HFFc6 (cell line): ENCODE measurements at regions not wholly inside any gene's neighbourhood (a gene's known extent, or its start where the extent isn't known, plus 50 kb on each side); places are given as distances from the start of the nearest gene placed in this dataset.
"Not testable (repeated sequence)": the region's sequence is repeated elsewhere in the genome, so short reads cannot be mapped to it uniquely, and the experiment has no call there.

Experiments
- DNase-seq: peaks from one replicate; pipeline ENCODE4 v3.0.0-alpha.2; 2018
- H3K27ac Mint-ChIP-seq: 2 replicates; pipeline ENCODE4 v1.8.0; 2020; ENCODE audit warnings: mild to moderate bottlenecking, mixed read lengths
- H3K27me3 Mint-ChIP-seq: 2 replicates; pipeline ENCODE4 v1.8.0; 2021; ENCODE audit warnings: mild to moderate bottlenecking, moderate library complexity, mixed read lengths; ENCODE audit not compliant: insufficient read depth
- H3K36me3 Mint-ChIP-seq: 2 replicates; pipeline ENCODE4 v1.8.0; 2021; ENCODE audit warnings: low read depth, mixed read lengths
- H3K4me1 Mint-ChIP-seq: 2 replicates; pipeline ENCODE4 v1.8.0; 2020; ENCODE audit warnings: low read depth, mixed read lengths
- H3K4me3 Mint-ChIP-seq: 2 replicates; pipeline ENCODE4 v1.8.0; 2020; ENCODE audit warnings: mild to moderate bottlenecking, moderate library complexity, mixed read lengths
- H3K9me3 Mint-ChIP-seq: 2 replicates; pipeline ENCODE4 v1.8.0; 2020; ENCODE audit warnings: mild to moderate bottlenecking, mixed read lengths
- TF ChIP-seq, protein P1 (sequence below): fragments of 200-600 bp; sonication (generic); IDR thresholded peaks from 2 replicates; pipeline ENCODE4 v1.5.0; 2021; ENCODE audit warnings: antibody characterized with exemption, mild to moderate bottlenecking

DNA sequence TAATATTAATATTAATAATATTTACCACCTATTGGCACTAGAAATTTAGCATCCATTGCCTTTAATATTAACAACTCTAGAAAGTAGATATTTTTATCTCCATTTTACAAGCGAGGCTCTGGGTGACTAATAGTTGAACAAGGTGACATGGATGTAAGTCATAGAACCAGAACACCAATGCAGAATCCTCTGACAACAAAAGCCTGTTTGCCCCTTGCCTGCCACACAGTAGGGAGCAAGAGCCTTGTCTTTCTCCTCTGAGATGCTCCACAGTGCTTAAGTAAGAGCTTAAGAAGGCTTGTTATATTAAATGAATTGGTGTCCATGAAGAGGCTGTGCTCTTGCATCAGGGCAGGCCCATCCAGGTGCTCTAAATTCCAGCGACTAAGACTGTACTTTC, 51.2 kb upstream of the LBX1 start:
- Mint-ChIP-seq H3K36me3 (no peaks in the 10 kb centered on the region), H3K27me3 (peaks cover 50% of the 10 kb centered on the region), H3K27ac (no peak overlapping the region), H3K9me3 (no peaks in the 10 kb centered on the region), H3K4me1 (peaks cover 5% of the 10 kb centered on the region), H3K4me3 (no peak overlapping the region)
- TF ChIP-seq, protein P1, sequence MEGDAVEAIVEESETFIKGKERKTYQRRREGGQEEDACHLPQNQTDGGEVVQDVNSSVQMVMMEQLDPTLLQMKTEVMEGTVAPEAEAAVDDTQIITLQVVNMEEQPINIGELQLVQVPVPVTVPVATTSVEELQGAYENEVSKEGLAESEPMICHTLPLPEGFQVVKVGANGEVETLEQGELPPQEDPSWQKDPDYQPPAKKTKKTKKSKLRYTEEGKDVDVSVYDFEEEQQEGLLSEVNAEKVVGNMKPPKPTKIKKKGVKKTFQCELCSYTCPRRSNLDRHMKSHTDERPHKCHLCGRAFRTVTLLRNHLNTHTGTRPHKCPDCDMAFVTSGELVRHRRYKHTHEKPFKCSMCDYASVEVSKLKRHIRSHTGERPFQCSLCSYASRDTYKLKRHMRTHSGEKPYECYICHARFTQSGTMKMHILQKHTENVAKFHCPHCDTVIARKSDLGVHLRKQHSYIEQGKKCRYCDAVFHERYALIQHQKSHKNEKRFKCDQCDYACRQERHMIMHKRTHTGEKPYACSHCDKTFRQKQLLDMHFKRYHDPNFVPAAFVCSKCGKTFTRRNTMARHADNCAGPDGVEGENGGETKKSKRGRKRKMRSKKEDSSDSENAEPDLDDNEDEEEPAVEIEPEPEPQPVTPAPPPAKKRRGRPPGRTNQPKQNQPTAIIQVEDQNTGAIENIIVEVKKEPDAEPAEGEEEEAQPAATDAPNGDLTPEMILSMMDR, result no peak
- no peak for DNase-seq

DNA sequence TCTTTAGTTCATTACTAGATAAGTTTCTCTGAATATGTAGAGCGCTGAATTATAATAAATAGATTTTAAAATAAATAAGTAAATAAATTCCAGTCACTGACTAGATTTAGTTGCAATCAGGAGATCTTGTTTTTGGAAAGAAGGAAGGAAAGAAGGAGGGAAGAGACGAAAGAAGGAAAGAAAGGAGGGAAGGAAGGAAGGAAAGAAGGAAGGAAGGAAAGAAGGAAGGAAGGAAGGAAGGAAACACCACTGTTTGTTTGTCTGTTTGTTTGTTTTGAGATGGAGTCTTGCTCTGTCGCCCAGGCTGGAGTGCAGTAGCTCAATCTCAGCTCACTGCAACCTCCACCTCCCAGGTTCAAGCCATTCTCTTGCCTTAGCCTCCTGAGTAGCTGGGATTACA, 51.7 kb upstream of the LBX1 start:
- H3K4me3 Mint-ChIP-seq, H3K27ac Mint-ChIP-seq, DNase-seq, H3K36me3 Mint-ChIP-seq, H3K9me3 Mint-ChIP-seq, H3K4me1 Mint-ChIP-seq: not testable (repeated sequence)
- H3K27me3 Mint-ChIP-seq, result peaks cover 53% of the 10 kb centered on the region

DNA sequence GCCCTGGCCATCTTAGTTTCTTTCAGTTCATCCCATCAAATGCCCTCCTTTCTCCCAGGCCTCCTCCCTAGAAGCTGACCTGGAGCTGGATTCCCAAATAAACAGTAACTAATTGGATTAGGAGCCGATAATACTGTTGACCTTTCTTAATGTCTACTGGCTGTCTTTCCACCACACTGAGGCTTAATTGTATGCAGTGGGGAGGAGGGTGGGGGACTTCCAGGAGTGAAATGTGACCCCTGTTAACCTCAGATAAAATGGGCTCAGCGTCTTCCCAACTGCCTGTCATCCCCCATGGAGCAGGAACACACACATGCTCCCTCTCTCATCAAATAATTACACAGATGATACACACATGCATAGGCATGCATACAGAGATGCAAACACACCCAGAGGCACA, 53.7 kb upstream of the LBX1 start:
- H3K4me1 Mint-ChIP-seq, result no peaks in the 10 kb centered on the region
- TF ChIP-seq, protein P1, result no peak
- peaks cover 58% of the 10 kb centered on the region for H3K27me3 Mint-ChIP-seq
- H3K36me3 Mint-ChIP-seq, result no peaks in the 10 kb centered on the region
- H3K9me3 Mint-ChIP-seq, result no peaks in the 10 kb centered on the region
- no peak overlapping the region for H3K4me3 Mint-ChIP-seq
- DNase-seq, result no peak
- no peak overlapping the region for H3K27ac Mint-ChIP-seq

DNA sequence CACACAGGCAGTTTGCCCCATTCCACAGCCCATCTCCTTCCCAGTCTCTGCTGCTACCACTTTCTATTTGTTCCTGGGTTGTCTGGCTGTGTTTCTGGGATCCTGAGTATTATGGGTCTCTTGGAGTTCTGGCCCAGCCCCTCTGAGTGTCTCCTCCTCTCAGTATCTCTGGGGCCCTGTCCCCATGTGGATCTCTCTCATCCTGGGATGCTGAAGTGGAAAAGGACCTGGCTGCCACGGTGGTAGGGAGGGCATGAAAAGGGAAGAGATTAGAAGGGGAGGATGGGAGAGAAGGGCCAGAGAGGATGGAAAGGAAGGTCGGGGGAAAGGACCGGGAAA, 54.5 kb upstream of the LBX1 start:
- Mint-ChIP-seq H3K4me1 (no peaks in the 10 kb centered on the region), H3K9me3 (no peaks in the 10 kb centered on the region), H3K27ac (no peak overlapping the region), H3K4me3 (no peak overlapping the region), H3K27me3 (peaks cover 58% of the 10 kb centered on the region), H3K36me3 (no peaks in the 10 kb centered on the region)
- TF ChIP-seq, protein P1, result no peak
- DNase-seq, result no peak

DNA sequence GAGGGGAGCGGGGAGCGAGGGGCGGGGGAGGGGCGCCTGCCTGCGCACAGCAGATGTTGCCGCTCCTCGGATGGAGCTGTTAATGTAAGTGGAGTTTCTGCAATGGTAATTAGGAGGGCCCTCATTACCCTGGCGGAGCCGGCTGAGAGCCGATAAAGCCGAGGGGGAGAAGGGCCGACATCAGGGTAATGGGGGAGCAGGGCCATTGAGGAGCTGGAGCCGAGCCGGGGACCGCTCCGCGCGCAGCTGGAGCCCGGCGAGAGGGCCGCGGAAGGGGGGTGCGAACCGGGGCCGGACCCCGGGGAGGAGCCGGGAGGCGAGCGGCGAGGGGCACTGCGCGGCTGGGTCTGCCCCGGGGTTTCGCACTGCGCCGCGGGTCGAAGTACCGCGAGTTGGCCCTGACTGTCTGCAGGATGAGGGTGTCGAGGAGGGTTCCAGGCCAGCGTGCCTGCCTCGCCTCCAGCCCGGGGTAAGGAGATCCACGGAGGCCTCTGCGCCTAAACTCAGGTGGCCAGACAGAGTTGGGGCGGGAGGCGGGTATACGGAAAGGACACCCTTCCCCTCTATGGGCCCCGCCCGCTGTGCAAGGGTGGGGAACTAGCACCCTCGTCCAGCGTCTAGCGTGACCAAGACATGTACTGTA, 55.0 kb upstream of the LBX1 start:
- no peak for DNase-seq
- H3K36me3 Mint-ChIP-seq, result no peaks in the 10 kb centered on the region
- H3K9me3 Mint-ChIP-seq, result no peaks in the 10 kb centered on the region
- TF ChIP-seq, protein P1, result no peak
- H3K4me3 Mint-ChIP-seq, result no peak overlapping the region
- H3K4me1 Mint-ChIP-seq, result no peaks in the 10 kb centered on the region
- H3K27me3 Mint-ChIP-seq, result peaks cover 58% of the 10 kb centered on the region
- no peak overlapping the region for H3K27ac Mint-ChIP-seq

DNA sequence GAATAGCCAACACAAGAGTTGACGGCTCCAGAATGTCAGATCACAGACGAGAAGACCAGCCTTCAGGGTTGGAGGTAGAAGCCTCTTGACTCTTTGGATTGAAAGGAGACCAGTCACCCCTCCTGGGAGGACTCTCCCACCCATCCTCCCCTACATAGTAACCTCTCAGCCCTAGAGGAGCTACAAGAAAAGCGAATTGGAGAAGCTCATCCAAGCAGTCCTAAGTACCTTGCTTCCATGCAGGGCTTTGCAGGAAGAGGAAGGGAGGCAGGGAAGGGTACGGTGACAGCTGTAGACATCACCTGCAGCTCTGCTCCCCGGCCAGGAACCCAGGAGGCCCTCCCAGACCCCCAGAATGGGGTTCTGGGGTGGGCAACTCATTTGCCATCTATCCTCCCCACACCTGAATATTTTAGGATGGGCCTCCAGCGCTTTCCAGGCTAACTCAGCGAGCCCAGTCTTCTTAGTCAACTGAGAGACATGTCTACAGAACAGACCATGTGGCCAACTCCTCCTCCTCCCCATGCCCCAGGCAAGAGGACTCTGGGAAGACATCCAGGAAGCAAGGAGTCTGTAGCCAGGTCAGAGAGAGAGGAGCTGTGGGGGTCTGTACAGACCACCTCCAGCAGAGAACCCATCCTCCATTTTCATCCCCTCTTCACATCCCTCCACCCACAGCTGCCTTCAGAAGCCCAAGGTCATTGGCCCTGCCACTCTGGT, 55.6 kb upstream of the LBX1 start:
- Mint-ChIP-seq H3K27me3 (peaks cover 63% of the 10 kb centered on the region), H3K36me3 (no peaks in the 10 kb centered on the region), H3K9me3 (no peaks in the 10 kb centered on the region), H3K4me3 (no peak overlapping the region), H3K27ac (no peak overlapping the region), H3K4me1 (no peaks in the 10 kb centered on the region)
- TF ChIP-seq, protein P1, result no peak
- DNase-seq, result no peak
